ENCODE measurements at regions not wholly inside any gene's neighbourhood (a gene's known extent, or its start where the extent isn't known, plus 50 kb on each side); places are given as distances from the start of the nearest gene placed in this dataset.

DNA sequence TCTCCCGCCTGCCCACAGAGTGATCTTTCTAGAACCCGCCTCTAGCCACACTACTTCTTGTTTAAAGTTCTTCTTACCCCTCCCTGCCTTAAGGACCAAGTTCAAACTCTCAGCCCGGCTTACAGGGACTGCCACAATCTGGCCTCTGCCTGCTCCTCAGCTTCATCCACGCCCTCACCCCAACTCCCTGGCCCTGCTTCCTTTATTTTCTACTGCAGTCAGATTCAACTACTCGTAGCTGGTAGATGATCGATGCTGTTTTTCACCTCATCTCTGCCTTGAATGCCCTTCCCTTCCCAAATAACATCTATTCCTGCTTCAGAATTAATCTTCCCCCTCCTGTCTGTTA, 508.5 kb downstream of the RPS24 start:
- no peaks in the 10 kb centered on the region for H3K4me1 ChIP-seq (ENCODE audit: control insufficient read depth, insufficient read depth, low read length)
- H3K27ac ChIP-seq (ENCODE audit: low read length) = no peak overlapping the region
- no peaks in the 10 kb centered on the region for H3K9me3 ChIP-seq (ENCODE audit: control insufficient read depth, insufficient read depth, low read length)
- H3K4me3 ChIP-seq (ENCODE audit: low read length) = no peak overlapping the region
- no peaks in the 10 kb centered on the region for H3K27me3 ChIP-seq (ENCODE audit: control insufficient read depth, insufficient read depth, low read length)
- no peaks in the 10 kb centered on the region for H3K36me3 ChIP-seq (ENCODE audit: control insufficient read depth, insufficient read depth, low read length)
- no CpG with 5 or more reads among the region's 6 CpGs for WGBS (ENCODE audit: insufficient coverage, insufficient read length)
- DNase-seq (ENCODE audit: low read depth, low spot score) = no peak

- Histone ChIP-seq H3K27me3 (ENCODE audit: control insufficient read depth, insufficient read depth, low read length) (no peaks in the 10 kb centered on the region), H3K36me3 (ENCODE audit: control insufficient read depth, insufficient read depth, low read length) (no peaks in the 10 kb centered on the region), H3K27ac (ENCODE audit: low read length) (no peak overlapping the region), H3K4me3 (ENCODE audit: low read length) (no peak overlapping the region), H3K4me1 (ENCODE audit: control insufficient read depth, insufficient read depth, low read length) (no peaks in the 10 kb centered on the region), H3K9me3 (ENCODE audit: control insufficient read depth, insufficient read depth, low read length) (no peaks in the 10 kb centered on the region)
- DNase-seq (ENCODE audit: low read depth, low spot score) = no peak
- WGBS (ENCODE audit: insufficient coverage, insufficient read length) = no CpG with 5 or more reads among the region's 7 CpGs
These were observed 508.9 kb downstream of the RPS24 start for GRCh38 chr10:78542521-78542920.

GRCh38 chr10:78543031-78543748, 509.5 kb downstream of the RPS24 start:
- Histone ChIP-seq H3K36me3 (ENCODE audit: control insufficient read depth, insufficient read depth, low read length) (no peaks in the 10 kb centered on the region), H3K4me1 (ENCODE audit: control insufficient read depth, insufficient read depth, low read length) (no peaks in the 10 kb centered on the region), H3K27ac (ENCODE audit: low read length) (no peak overlapping the region), H3K9me3 (ENCODE audit: control insufficient read depth, insufficient read depth, low read length) (no peaks in the 10 kb centered on the region), H3K4me3 (ENCODE audit: low read length) (no peak overlapping the region), H3K27me3 (ENCODE audit: control insufficient read depth, insufficient read depth, low read length) (no peaks in the 10 kb centered on the region)
- no peak for DNase-seq (ENCODE audit: low read depth, low spot score)
- no CpG with 5 or more reads among the region's 9 CpGs for WGBS (ENCODE audit: insufficient coverage, insufficient read length)

DNA sequence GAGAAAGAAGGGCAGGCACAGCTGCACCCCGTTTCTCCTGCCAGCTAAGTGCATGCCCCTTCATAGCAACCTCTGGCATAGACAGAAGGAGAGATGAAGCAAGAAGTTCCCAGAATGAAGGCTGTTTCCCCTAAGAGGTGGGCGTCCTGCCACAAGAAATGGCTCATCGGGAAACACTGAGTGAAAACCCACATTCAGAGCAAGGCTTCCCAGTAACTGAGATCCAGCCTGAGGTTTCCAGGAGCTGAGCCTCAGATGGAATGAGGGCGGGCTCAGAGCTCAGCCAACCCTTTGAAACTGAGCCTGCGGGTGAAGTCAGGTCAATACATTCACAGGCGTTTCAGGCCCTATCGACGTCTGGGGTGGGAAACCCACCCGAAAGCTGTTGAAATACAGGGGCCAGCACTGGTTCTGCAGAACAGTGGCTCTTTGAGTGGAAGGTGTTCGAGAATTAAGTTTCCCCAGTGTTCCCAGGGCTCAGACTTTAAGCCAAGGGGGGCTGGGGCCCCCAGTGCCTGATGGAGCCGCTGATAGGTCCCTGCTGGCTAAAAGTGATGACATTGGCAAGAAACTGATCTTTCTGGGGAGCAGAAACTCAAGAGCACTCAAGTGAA, 510.2 kb downstream of the RPS24 start:
- no peak overlapping the region for H3K4me3 ChIP-seq (ENCODE audit: low read length)
- no peaks in the 10 kb centered on the region for H3K36me3 ChIP-seq (ENCODE audit: control insufficient read depth, insufficient read depth, low read length)
- no peak overlapping the region for H3K27ac ChIP-seq (ENCODE audit: low read length)
- DNase-seq (ENCODE audit: low read depth, low spot score) = no peak
- H3K9me3 ChIP-seq (ENCODE audit: control insufficient read depth, insufficient read depth, low read length) = no peaks in the 10 kb centered on the region
- no peaks in the 10 kb centered on the region for H3K4me1 ChIP-seq (ENCODE audit: control insufficient read depth, insufficient read depth, low read length)
- no peaks in the 10 kb centered on the region for H3K27me3 ChIP-seq (ENCODE audit: control insufficient read depth, insufficient read depth, low read length)
- WGBS (ENCODE audit: insufficient coverage, insufficient read length) = no CpG with 5 or more reads among the region's 11 CpGs

DNA sequence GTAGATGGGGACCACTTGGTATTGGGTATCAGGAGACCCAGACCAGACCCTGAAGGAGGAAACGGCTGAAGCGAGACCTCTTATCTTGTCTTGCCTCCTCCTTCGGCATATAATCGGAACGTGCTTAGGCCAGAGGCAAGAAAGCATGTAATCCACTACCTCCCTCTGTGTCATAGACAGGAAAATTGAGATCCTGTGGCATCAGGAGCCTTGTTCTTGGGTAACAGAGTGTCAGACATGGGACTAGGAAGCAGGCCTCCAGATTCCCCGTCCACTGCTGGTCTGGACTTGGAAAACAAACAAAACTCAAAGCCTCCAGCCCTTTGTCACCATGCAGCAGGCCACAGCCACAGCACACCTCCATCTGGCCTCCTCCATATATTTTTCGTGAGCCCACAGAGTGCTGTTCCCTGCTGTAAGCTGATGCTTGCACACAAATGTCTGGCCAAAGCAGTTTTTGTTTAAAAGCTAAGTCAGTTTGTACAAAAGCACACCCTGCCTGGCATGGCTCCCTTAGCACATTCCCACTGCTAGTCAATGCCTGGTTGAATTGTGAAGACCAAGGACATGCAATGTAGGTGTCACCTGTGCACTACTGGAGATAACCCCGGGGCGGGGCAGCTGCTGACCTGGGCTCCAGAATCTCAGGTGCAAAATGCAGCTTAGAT, 510.9 kb downstream of the RPS24 start:
- Histone ChIP-seq H3K4me1 (ENCODE audit: control insufficient read depth, insufficient read depth, low read length) (no peaks in the 10 kb centered on the region), H3K27me3 (ENCODE audit: control insufficient read depth, insufficient read depth, low read length) (no peaks in the 10 kb centered on the region), H3K4me3 (ENCODE audit: low read length) (no peak overlapping the region), H3K9me3 (ENCODE audit: control insufficient read depth, insufficient read depth, low read length) (no peaks in the 10 kb centered on the region), H3K36me3 (ENCODE audit: control insufficient read depth, insufficient read depth, low read length) (no peaks in the 10 kb centered on the region), H3K27ac (ENCODE audit: low read length) (no peak overlapping the region)
- no CpG with 5 or more reads among the region's 9 CpGs for WGBS (ENCODE audit: insufficient coverage, insufficient read length)
- DNase-seq (ENCODE audit: low read depth, low spot score) = no peak

- H3K4me1 ChIP-seq (ENCODE audit: control insufficient read depth, insufficient read depth, low read length) = no peaks in the 10 kb centered on the region
- no peaks in the 10 kb centered on the region for H3K27me3 ChIP-seq (ENCODE audit: control insufficient read depth, insufficient read depth, low read length)
- WGBS (ENCODE audit: insufficient coverage, insufficient read length) = no CpG with 5 or more reads among the region's 3 CpGs
- H3K4me3 ChIP-seq (ENCODE audit: low read length) = no peak overlapping the region
- no peaks in the 10 kb centered on the region for H3K9me3 ChIP-seq (ENCODE audit: control insufficient read depth, insufficient read depth, low read length)
- DNase-seq (ENCODE audit: low read depth, low spot score) = no peak
- H3K27ac ChIP-seq (ENCODE audit: low read length) = no peak overlapping the region
- no peaks in the 10 kb centered on the region for H3K36me3 ChIP-seq (ENCODE audit: control insufficient read depth, insufficient read depth, low read length)
These were observed 512.1 kb downstream of the RPS24 start for GRCh38 chr10:78545756-78546155.

- no CpG with 5 or more reads among the region's 6 CpGs for WGBS (ENCODE audit: insufficient coverage, insufficient read length)
- Histone ChIP-seq H3K27ac (ENCODE audit: low read length) (no peak overlapping the region), H3K36me3 (ENCODE audit: control insufficient read depth, insufficient read depth, low read length) (no peaks in the 10 kb centered on the region), H3K27me3 (ENCODE audit: control insufficient read depth, insufficient read depth, low read length) (no peaks in the 10 kb centered on the region), H3K9me3 (ENCODE audit: control insufficient read depth, insufficient read depth, low read length) (no peaks in the 10 kb centered on the region), H3K4me3 (ENCODE audit: low read length) (no peak overlapping the region), H3K4me1 (ENCODE audit: control insufficient read depth, insufficient read depth, low read length) (0 out of 2 replicates have a peak, but pooled peaks cover 5% of the 10 kb centered on the region)
- DNase-seq (ENCODE audit: low read depth, low spot score) = no peak
These were observed 513.7 kb downstream of the RPS24 start for GRCh38 chr10:78547397-78547796.

- H3K4me3 ChIP-seq (ENCODE audit: low read length) = no peak overlapping the region
- H3K36me3 ChIP-seq (ENCODE audit: control insufficient read depth, insufficient read depth, low read length) = no peaks in the 10 kb centered on the region
- no peaks in the 10 kb centered on the region for H3K9me3 ChIP-seq (ENCODE audit: control insufficient read depth, insufficient read depth, low read length)
- no peak for DNase-seq (ENCODE audit: low read depth, low spot score)
- no peaks in the 10 kb centered on the region for H3K27me3 ChIP-seq (ENCODE audit: control insufficient read depth, insufficient read depth, low read length)
- H3K27ac ChIP-seq (ENCODE audit: low read length) = no peak overlapping the region
- peaks cover 7% of the 10 kb centered on the region; the same call in 1 of the 2 replicates for H3K4me1 ChIP-seq (ENCODE audit: control insufficient read depth, insufficient read depth, low read length)
These were observed 514.2 kb downstream of the RPS24 start for GRCh38 chr10:78547905-78548304.

- H3K4me3 ChIP-seq (ENCODE audit: low read length) = no peak overlapping the region
- H3K27ac ChIP-seq (ENCODE audit: low read length) = no peak overlapping the region
- WGBS (ENCODE audit: insufficient coverage, insufficient read length) = no CpG with 5 or more reads among the region's 3 CpGs
- H3K27me3 ChIP-seq (ENCODE audit: control insufficient read depth, insufficient read depth, low read length) = no peaks in the 10 kb centered on the region
- H3K4me1 ChIP-seq (ENCODE audit: control insufficient read depth, insufficient read depth, low read length) = peaks cover 7% of the 10 kb centered on the region; the same call in 1 of the 2 replicates
- DNase-seq (ENCODE audit: low read depth, low spot score) = no peak
- H3K9me3 ChIP-seq (ENCODE audit: control insufficient read depth, insufficient read depth, low read length) = no peaks in the 10 kb centered on the region
- no peaks in the 10 kb centered on the region for H3K36me3 ChIP-seq (ENCODE audit: control insufficient read depth, insufficient read depth, low read length)
These were observed 514.7 kb downstream of the RPS24 start for GRCh38 chr10:78548369-78548768.

DNA sequence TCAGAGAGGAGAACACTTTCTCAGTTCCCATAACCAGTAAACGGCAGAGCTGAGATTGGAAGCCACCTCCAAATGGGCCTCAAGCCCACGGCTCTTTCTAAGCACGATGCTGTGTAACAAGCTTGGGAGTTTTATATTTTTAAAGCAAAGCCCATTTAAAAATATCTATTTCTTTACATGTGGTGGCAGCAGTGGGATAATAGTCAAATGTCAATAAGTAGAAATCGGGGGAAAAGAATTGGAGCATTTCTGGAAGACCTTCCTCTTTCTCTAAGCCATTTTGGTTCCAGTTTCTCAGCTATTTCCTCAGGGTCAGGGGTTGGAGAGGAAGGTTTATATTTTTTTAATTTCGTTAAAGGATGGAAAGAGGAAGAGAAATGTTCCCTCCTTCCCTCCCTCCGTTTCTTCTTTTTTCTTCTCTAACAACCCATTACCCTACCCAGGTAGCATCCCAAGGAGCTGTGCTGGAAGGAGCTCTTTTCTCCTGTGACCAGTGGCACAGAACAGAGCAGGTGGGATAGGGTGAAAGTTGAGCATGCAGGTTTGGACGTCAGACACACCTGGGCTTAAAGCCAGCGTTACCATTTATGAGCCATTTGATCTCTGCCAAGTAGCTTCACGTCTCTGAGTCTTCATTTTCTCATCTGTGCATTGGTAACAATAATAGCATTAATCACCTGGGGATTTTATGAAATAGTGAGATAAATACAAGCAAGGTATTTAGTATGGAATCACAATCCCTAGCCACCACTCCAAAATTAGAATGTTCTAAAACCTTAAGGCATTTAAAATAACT, 515.7 kb downstream of the RPS24 start:
- peaks cover 7% of the 10 kb centered on the region; the same call in 1 of the 2 replicates for H3K4me1 ChIP-seq (ENCODE audit: control insufficient read depth, insufficient read depth, low read length)
- H3K36me3 ChIP-seq (ENCODE audit: control insufficient read depth, insufficient read depth, low read length) = no peaks in the 10 kb centered on the region
- WGBS (ENCODE audit: insufficient coverage, insufficient read length) = no CpG with 5 or more reads among the region's 9 CpGs
- no peak for DNase-seq (ENCODE audit: low read depth, low spot score)
- H3K27ac ChIP-seq (ENCODE audit: low read length) = no peak overlapping the region
- H3K4me3 ChIP-seq (ENCODE audit: low read length) = no peak overlapping the region
- H3K9me3 ChIP-seq (ENCODE audit: control insufficient read depth, insufficient read depth, low read length) = no peaks in the 10 kb centered on the region
- no peaks in the 10 kb centered on the region for H3K27me3 ChIP-seq (ENCODE audit: control insufficient read depth, insufficient read depth, low read length)
